Retinal pigment epithelial cell (primary cell): ENCODE measurements at regions not wholly inside any gene's neighbourhood (a gene's known extent, or its start where the extent isn't known, plus 50 kb on each side); places are given as distances from the start of the nearest gene placed in this dataset.
"Not testable (repeated sequence)": the region's sequence is repeated elsewhere in the genome, so short reads cannot be mapped to it uniquely, and the experiment has no call there.

Experiments used
- DNase-seq: peaks from one replicate; pipeline ENCODE4 v3.0.0-alpha.2; 2010; ENCODE audit warnings: low read depth
- H3K4me3 ChIP-seq: 2 replicates; pipeline ENCODE4 v1.5.1; 2011; ENCODE audit warnings: mild to moderate bottlenecking, low read length, control low read depth, moderate library complexity
- TF ChIP-seq, protein P1 (sequence below): conservative IDR thresholded peaks from 2 replicates; pipeline ENCODE4 v1.5.1; 2011; ENCODE audit warnings: low read depth, low read length, control low read depth, inconsistent platforms

DNA sequence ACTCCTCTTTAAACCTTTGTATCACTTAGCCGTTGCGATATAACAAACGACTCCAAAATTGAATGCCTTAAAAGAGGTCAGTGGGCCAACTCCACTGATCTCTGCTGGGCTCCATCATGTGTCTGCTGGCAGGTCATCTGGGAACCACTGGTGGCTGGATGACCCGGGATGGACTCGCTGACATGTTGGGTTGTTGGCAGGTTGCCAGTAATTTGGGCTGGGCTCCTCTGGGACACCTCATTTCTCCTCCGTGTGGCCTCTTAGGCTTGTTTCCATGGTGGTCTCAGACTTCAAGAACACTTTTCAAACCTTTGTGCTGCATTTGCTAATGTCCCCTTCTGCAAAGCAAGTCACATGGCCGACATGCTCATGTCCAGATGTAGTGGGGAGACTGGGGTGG lies 139.3 kb upstream of the POU3F1 start:
- DNase-seq: no peak
- TF ChIP-seq, protein P1, sequence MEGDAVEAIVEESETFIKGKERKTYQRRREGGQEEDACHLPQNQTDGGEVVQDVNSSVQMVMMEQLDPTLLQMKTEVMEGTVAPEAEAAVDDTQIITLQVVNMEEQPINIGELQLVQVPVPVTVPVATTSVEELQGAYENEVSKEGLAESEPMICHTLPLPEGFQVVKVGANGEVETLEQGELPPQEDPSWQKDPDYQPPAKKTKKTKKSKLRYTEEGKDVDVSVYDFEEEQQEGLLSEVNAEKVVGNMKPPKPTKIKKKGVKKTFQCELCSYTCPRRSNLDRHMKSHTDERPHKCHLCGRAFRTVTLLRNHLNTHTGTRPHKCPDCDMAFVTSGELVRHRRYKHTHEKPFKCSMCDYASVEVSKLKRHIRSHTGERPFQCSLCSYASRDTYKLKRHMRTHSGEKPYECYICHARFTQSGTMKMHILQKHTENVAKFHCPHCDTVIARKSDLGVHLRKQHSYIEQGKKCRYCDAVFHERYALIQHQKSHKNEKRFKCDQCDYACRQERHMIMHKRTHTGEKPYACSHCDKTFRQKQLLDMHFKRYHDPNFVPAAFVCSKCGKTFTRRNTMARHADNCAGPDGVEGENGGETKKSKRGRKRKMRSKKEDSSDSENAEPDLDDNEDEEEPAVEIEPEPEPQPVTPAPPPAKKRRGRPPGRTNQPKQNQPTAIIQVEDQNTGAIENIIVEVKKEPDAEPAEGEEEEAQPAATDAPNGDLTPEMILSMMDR: no peak
- no peak overlapping the region for H3K4me3 ChIP-seq

DNA sequence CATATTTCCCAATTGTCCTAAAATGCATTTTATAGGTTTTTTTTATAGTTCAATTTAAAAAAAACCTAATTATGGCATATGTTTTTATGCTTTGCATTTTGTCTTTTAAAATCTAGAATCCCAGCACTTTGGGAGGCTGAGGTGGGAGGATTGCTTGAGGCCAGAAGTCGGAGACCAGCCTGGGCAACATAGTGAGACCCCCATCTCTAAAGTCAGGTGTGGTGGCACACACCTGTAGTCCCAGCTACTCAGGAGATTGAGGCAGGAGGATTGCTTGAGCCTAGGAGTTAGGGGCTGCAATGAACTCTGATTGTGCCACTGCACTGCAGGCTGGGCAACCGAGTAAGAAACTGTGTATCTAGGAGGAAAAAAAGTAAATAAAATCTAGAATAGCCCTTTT lies 137.2 kb upstream of the POU3F1 start:
- no peak for DNase-seq
- TF ChIP-seq, protein P1: no peak
- no peak overlapping the region for H3K4me3 ChIP-seq

DNA sequence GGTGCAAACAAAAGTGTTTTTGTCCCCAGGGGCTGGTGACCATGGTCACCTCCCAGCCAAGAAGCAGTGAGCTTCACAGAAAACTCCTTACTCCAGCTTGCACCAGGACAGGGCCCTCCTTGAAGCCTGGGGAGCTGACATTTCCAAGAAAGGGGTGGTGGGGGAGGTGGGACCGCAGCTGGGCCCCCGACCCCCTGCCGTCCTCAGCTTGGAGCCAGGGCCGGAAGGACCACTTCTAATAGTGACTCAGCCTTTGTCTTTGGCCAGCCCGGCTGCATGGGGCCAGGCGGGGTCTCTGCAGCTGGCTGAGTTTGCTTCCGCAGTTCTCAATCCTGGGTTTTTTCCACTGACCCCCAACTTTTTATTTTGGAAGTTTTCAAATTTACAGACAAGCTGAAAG lies 136.5 kb upstream of the POU3F1 start:
- H3K4me3 ChIP-seq: no peak overlapping the region
- TF ChIP-seq, protein P1: no peak
- DNase-seq: no peak

DNA sequence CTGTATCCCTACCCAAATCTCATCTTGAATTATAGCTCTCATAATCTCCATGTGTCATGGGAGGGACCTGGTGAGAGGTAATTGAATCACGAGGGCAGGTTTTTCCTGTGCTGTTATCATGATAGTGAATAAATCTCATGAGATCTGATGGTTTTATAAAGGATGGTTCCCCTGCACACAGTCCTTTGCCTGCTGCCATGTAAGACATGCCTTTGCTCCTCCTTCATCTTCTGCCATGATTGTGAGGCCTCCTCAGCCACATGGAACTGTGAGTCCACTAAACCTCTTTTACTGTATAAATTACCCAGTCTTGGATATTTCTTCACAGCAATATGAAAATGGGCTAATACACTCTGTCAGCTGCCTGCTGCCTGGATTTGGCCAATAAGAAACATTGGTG lies 133.8 kb upstream of the POU3F1 start:
- H3K4me3 ChIP-seq: not testable (repeated sequence)

DNA sequence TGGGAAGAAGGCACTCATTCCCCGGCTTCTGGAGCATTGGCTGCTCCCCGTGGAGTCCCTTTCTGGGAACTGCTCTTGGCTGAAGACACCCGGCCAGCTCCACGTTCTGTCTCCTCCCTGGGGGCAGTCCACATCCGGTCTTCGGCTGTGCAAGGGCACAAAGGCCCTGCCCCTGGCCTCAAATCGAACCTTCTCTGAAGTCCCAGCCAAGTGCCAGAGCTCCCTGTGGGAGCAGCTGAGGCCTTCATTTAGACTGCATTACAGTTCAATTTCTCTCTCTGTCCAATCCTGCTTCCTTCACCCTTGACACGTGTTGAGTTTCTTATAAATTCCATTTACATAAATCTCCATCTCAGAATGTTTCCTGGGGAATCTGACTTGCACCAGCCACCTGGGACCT lies 132.9 kb upstream of the POU3F1 start:
- no peak overlapping the region for H3K4me3 ChIP-seq

More for the DNA sequence above, 133.8 kb upstream of the POU3F1 start:
- not testable (repeated sequence) for DNase-seq

DNA sequence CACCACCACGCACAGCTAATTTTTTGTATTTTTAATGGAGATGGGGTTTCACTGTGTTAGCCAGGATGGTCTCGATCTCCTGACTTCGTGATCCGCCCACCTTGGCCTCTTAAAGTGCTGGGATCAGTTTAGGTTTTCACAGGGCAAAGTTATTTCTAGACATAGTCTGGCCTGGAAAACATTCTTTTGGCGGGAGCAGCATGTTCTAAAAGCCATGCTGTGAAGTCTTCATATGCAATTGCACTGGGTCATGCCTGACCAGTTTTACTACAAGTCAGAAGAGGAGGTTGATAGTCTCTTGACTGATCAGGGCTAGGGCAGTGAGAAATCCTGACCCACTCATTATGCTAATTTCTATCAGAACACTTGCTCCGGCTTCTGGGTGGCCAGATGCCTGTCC lies 131.6 kb upstream of the POU3F1 start:
- no peak for DNase-seq
- no peak overlapping the region for H3K4me3 ChIP-seq
- TF ChIP-seq, protein P1: no peak

More for the DNA sequence above, 132.9 kb upstream of the POU3F1 start:
- TF ChIP-seq, protein P1: no peak
- DNase-seq: no peak

DNA sequence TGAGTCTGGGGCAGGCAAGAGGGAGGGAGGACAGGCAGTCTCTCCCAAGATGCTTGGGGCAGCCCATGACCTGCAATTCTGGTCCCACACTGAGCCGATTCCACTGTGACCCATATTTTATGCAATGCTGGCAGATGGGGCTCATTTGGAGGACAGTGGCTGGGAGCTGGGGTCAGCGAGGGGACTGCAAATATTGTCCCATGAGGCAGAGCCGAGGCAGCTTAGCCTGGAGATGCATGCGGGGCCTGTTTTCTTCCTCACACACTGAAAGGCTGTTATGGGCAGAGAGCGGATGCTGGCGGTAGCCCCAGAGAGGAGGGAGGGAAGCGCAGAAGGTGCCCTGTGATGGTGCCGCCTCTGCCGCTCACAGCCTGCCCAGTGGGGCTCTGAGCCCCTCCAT lies 128.5 kb upstream of the POU3F1 start:
- DNase-seq: no peak
- no peak overlapping the region for H3K4me3 ChIP-seq
- TF ChIP-seq, protein P1: no peak

DNA sequence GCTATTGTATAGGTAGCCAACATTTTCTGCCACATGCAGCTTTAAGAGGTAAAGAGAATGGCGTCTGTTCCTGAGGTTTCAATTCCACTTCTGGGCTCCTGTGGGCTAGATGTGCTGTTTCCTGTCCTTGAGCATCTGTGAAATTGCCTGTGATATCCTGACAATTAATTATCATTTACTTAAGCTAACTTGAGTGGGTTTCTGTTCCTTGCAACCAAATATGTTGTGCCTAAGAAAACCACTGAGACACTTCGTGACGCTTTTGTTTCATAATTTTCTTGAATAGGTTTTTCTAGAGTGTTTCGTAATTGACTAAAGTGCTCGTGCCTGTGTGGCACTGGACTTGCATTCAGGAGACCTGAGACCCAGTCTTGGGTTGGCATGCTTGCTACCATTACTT lies 127.3 kb upstream of the POU3F1 start:
- DNase-seq: no peak
- no peak overlapping the region for H3K4me3 ChIP-seq
- TF ChIP-seq, protein P1: no peak
